ENCODE measurements at regions not wholly inside any gene's neighbourhood (a gene's known extent, or its start where the extent isn't known, plus 50 kb on each side); places are given as distances from the start of the nearest gene placed in this dataset.
"Not testable (repeated sequence)": the region's sequence is repeated elsewhere in the genome, so short reads cannot be mapped to it uniquely, and the experiment has no call there.

GRCh38 chr3:104916971-104917370 lies 449.7 kb upstream of the ALCAM start:
- DNase-seq: no peak

GRCh38 chr3:104920512-104920911 lies 446.2 kb upstream of the ALCAM start:
- no peak for DNase-seq

- no peak for DNase-seq
These were observed 432.7 kb upstream of the ALCAM start for GRCh38 chr3:104933972-104934371.

- no peak for DNase-seq
These were observed 431.1 kb upstream of the ALCAM start for GRCh38 chr3:104935613-104936012.

GRCh38 chr3:104939196-104939595 lies 427.5 kb upstream of the ALCAM start:
- DNase-seq: no peak

GRCh38 chr3:104941785-104942184 lies 424.9 kb upstream of the ALCAM start:
- no peak for DNase-seq

- DNase-seq: no peak
These were observed 422.7 kb upstream of the ALCAM start for GRCh38 chr3:104943974-104944373.

GRCh38 chr3:104947943-104948342 lies 418.8 kb upstream of the ALCAM start:
- no peak for DNase-seq

- DNase-seq: not testable (repeated sequence)
These were observed 416.9 kb upstream of the ALCAM start for GRCh38 chr3:104949810-104950209.

GRCh38 chr3:104951426-104951825 lies 415.3 kb upstream of the ALCAM start:
- no peak for DNase-seq

GRCh38 chr3:104952146-104952972 lies 414.4 kb upstream of the ALCAM start:
- no peak for DNase-seq

- no peak for DNase-seq
These were observed 409.9 kb upstream of the ALCAM start for GRCh38 chr3:104956620-104957345.

GRCh38 chr3:104960579-104960978 lies 406.1 kb upstream of the ALCAM start:
- DNase-seq: no peak

- no peak for DNase-seq
These were observed 404.9 kb upstream of the ALCAM start for GRCh38 chr3:104961851-104962250.

- no peak for DNase-seq
These were observed 392.4 kb upstream of the ALCAM start for GRCh38 chr3:104974316-104974715.

- DNase-seq: no peak
These were observed 389.0 kb upstream of the ALCAM start for GRCh38 chr3:104977719-104978118.

GRCh38 chr3:104982130-104982529 lies 384.6 kb upstream of the ALCAM start:
- DNase-seq: no peak

- no peak for DNase-seq
These were observed 378.9 kb upstream of the ALCAM start for GRCh38 chr3:104987859-104988258.

GRCh38 chr3:104988496-104988895 lies 378.2 kb upstream of the ALCAM start:
- no peak for DNase-seq

- no peak for DNase-seq
These were observed 376.8 kb upstream of the ALCAM start for GRCh38 chr3:104989878-104990277.

- no peak for DNase-seq
These were observed 376.0 kb upstream of the ALCAM start for GRCh38 chr3:104990758-104991157.

GRCh38 chr3:104992676-104993075 lies 374.0 kb upstream of the ALCAM start:
- no peak for DNase-seq

- no peak for DNase-seq
These were observed 360.5 kb upstream of the ALCAM start for GRCh38 chr3:105006164-105006563.
